SK-N-SH treated with all-trans-retinoic acid at 6 μM for 48 hours (cell line): ENCODE measurements at regions not wholly inside any gene's neighbourhood (a gene's known extent, or its start where the extent isn't known, plus 50 kb on each side); places are given as distances from the start of the nearest gene placed in this dataset.

Experiments used
- ATAC-seq: fragments of 200-7000 bp; cut with Tn5 transposase; 3 replicates; pipeline ENCODE4 v1.9.1; 2020; ENCODE audit warnings: mild to moderate bottlenecking, moderate library complexity
- ARNTL ChIP-seq: fragments of 450-650 bp; formaldehyde crosslinking; IDR thresholded peaks from 2 replicates; pipeline ENCODE4 v1.5.0; 2020; ENCODE audit warnings: low read depth, mild to moderate bottlenecking, moderate library complexity, borderline replicate concordance
- BACH2 ChIP-seq: fragments of 250-450 bp; sonication (Bioruptor Pico); IDR thresholded peaks from 2 replicates; pipeline ENCODE4 v1.9.0; 2021; ENCODE audit warnings: mild to moderate bottlenecking, borderline replicate concordance
- CSDC2 ChIP-seq: fragments of 250-450 bp; sonication (Bioruptor Pico); IDR thresholded peaks from 2 replicates; pipeline ENCODE4 v1.5.0; 2020; ENCODE audit warnings: mild to moderate bottlenecking, moderate library complexity
- ESRRG ChIP-seq: fragments of 250-450 bp; sonication (Bioruptor Pico); IDR thresholded peaks from 2 replicates; pipeline ENCODE4 v1.6.1; 2021; ENCODE audit warnings: mild to moderate bottlenecking
- GLIS3 ChIP-seq: fragments of 250-450 bp; sonication (Bioruptor Pico); IDR thresholded peaks from 2 replicates; pipeline ENCODE4 v1.5.0; 2020; ENCODE audit warnings: mild to moderate bottlenecking, moderate library complexity
- OSR1 ChIP-seq: fragments of 250-450 bp; sonication (Bioruptor Pico); IDR thresholded peaks from 2 replicates; pipeline ENCODE4 v1.8.0; 2022; ENCODE audit warnings: moderate library complexity, mild to moderate bottlenecking, inconsistent platforms
- PPARA ChIP-seq: fragments of 250-450 bp; sonication (Bioruptor Pico); IDR thresholded peaks from 2 replicates; pipeline ENCODE4 v1.5.0; 2020; ENCODE audit warnings: mild to moderate bottlenecking, borderline replicate concordance
- RARB ChIP-seq: fragments of 250-450 bp; sonication (Bioruptor Pico); IDR thresholded peaks from 2 replicates; pipeline ENCODE4 v1.8.0; 2021; ENCODE audit warnings: mild to moderate bottlenecking, moderate library complexity
- SNAI2 ChIP-seq: fragments of 250-450 bp; sonication (Bioruptor Pico); IDR thresholded peaks from 2 replicates; pipeline ENCODE4 v1.5.0; 2020; ENCODE audit warnings: mild to moderate bottlenecking, moderate library complexity
- TCF4 ChIP-seq: fragments of 250-450 bp; sonication (Bioruptor Pico); IDR thresholded peaks from 2 replicates; pipeline ENCODE4 v1.8.0; 2021; ENCODE audit warnings: mild to moderate bottlenecking, moderate library complexity, borderline replicate concordance
- TOX ChIP-seq: fragments of 250-450 bp; sonication (Bioruptor Pico); IDR thresholded peaks from 2 replicates; pipeline ENCODE4 v1.8.0; 2021; ENCODE audit warnings: mild to moderate bottlenecking, moderate library complexity, borderline replicate concordance
- ZFP3 ChIP-seq: fragments of 250-450 bp; sonication (Bioruptor Pico); IDR thresholded peaks from 2 replicates; pipeline ENCODE4 v1.5.0; 2020; ENCODE audit warnings: mild to moderate bottlenecking, moderate library complexity
- ZFP30 ChIP-seq: fragments of 450-650 bp; formaldehyde crosslinking; IDR thresholded peaks from 2 replicates; pipeline ENCODE4 v1.5.0; 2022; ENCODE audit warnings: mild to moderate bottlenecking, moderate library complexity
- ZNF565 ChIP-seq: fragments of 450-650 bp; formaldehyde crosslinking; conservative IDR thresholded peaks from 2 replicates; pipeline ENCODE4 v1.5.0; 2020; ENCODE audit warnings: low read depth, mild to moderate bottlenecking, moderate library complexity
- ZNF70 ChIP-seq: fragments of 450-650 bp; formaldehyde crosslinking; IDR thresholded peaks from 2 replicates; pipeline ENCODE4 v1.5.0; 2020; ENCODE audit warnings: mild to moderate bottlenecking, moderate library complexity
- ZNF8 ChIP-seq: fragments of 450-650 bp; formaldehyde crosslinking; IDR thresholded peaks from 2 replicates; pipeline ENCODE4 v1.5.0; 2020; ENCODE audit warnings: mild to moderate bottlenecking, moderate library complexity
- TF ChIP-seq, protein P1 (sequence below): fragments of 250-450 bp; sonication (Bioruptor Pico); IDR thresholded peaks from 2 replicates; pipeline ENCODE4 v1.5.1; 2020; ENCODE audit warnings: low read depth, mild to moderate bottlenecking, moderate library complexity
- TF ChIP-seq, protein P2 (sequence below): fragments of 250-450 bp; sonication (Bioruptor Pico); IDR thresholded peaks from 2 replicates; pipeline ENCODE4 v1.8.0; 2021; ENCODE audit warnings: low read depth, mild to moderate bottlenecking, moderate library complexity, borderline replicate concordance
- TF ChIP-seq, protein P3 (sequence below): fragments of 250-450 bp; sonication (Bioruptor Pico); IDR thresholded peaks from 2 replicates; pipeline ENCODE4 v1.5.0; 2020; ENCODE audit warnings: mild to moderate bottlenecking, moderate library complexity
- TF ChIP-seq, protein P4 (sequence below): fragments of 250-450 bp; sonication (Bioruptor Pico); IDR thresholded peaks from 2 replicates; pipeline ENCODE4 v1.8.0; 2020; ENCODE audit warnings: mild to moderate bottlenecking, moderate library complexity, borderline replicate concordance

DNA sequence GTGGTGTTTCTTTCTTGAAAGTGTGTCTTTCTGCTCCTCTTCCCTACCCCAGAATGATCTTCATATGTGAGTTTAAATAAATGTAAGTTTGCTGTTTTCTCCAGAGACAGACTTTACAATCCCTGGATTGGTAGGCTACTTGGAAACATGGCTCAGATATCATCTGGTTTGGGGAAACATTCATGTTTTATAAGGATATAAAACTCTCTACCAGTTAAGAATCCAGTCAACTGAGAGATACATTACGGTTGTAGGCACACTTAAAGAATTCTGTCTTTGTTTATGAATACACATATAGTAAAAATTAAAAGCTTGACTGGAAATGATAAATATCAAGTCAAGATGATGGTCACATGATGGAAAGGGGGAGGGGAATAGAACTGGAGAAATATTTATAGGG lies 739.3 kb downstream of the SLC4A3 start (continued):
- TF ChIP-seq ZFP30 (CRISPR knock-in tag) (no peak), OSR1 (CRISPR knock-in tag) (no peak), ZNF8 (CRISPR knock-in tag) (no peak), RARB (no peak), GLIS3 (CRISPR knock-in tag) (no peak), ESRRG (no peak), CSDC2 (CRISPR knock-in tag) (no peak)
- TF ChIP-seq, protein P1, sequence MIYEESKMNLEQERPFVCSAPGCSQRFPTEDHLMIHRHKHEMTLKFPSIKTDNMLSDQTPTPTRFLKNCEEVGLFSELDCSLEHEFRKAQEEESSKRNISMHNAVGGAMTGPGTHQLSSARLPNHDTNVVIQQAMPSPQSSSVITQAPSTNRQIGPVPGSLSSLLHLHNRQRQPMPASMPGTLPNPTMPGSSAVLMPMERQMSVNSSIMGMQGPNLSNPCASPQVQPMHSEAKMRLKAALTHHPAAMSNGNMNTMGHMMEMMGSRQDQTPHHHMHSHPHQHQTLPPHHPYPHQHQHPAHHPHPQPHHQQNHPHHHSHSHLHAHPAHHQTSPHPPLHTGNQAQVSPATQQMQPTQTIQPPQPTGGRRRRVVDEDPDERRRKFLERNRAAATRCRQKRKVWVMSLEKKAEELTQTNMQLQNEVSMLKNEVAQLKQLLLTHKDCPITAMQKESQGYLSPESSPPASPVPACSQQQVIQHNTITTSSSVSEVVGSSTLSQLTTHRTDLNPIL (CRISPR knock-in tag) = no peak
- TF ChIP-seq, protein P2, sequence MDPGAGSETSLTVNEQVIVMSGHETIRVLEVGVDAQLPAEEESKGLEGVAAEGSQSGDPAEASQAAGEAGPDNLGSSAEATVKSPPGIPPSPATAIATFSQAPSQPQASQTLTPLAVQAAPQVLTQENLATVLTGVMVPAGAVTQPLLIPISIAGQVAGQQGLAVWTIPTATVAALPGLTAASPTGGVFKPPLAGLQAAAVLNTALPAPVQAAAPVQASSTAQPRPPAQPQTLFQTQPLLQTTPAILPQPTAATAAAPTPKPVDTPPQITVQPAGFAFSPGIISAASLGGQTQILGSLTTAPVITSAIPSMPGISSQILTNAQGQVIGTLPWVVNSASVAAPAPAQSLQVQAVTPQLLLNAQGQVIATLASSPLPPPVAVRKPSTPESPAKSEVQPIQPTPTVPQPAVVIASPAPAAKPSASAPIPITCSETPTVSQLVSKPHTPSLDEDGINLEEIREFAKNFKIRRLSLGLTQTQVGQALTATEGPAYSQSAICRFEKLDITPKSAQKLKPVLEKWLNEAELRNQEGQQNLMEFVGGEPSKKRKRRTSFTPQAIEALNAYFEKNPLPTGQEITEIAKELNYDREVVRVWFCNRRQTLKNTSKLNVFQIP (CRISPR knock-in tag) = no peak
- TF ChIP-seq, all 23 proteins: peak for 0

DNA sequence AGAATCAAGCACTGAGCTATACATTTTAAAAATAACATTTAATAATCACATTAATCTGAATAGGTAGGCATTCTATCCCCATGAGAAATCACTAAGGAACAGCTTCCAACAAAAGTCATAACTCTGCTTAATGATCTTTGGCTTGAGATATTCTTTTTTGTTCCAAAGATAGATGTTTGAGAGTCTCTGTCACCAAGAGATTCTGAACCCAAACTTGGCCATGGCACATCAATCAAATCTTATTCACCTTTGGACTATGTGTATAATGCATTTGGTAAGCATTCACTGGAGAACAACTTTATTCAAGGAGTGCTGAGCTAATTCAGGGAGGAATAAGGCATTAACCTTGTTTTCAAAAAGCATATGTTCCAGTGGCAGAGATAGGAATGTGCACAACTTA lies 743.3 kb downstream of the SLC4A3 start:
- peak; percentile 12; the same call in 1 of the 3 replicates for ATAC-seq
- TF ChIP-seq, protein P1 (CRISPR knock-in tag) = no peak
- TF ChIP-seq ZNF70 = no peak
- TF ChIP-seq CSDC2 (CRISPR knock-in tag) = no peak
- no peak for TF ChIP-seq PPARA (CRISPR knock-in tag)
- TF ChIP-seq ZNF8 (CRISPR knock-in tag) = no peak
- TF ChIP-seq, protein P3, sequence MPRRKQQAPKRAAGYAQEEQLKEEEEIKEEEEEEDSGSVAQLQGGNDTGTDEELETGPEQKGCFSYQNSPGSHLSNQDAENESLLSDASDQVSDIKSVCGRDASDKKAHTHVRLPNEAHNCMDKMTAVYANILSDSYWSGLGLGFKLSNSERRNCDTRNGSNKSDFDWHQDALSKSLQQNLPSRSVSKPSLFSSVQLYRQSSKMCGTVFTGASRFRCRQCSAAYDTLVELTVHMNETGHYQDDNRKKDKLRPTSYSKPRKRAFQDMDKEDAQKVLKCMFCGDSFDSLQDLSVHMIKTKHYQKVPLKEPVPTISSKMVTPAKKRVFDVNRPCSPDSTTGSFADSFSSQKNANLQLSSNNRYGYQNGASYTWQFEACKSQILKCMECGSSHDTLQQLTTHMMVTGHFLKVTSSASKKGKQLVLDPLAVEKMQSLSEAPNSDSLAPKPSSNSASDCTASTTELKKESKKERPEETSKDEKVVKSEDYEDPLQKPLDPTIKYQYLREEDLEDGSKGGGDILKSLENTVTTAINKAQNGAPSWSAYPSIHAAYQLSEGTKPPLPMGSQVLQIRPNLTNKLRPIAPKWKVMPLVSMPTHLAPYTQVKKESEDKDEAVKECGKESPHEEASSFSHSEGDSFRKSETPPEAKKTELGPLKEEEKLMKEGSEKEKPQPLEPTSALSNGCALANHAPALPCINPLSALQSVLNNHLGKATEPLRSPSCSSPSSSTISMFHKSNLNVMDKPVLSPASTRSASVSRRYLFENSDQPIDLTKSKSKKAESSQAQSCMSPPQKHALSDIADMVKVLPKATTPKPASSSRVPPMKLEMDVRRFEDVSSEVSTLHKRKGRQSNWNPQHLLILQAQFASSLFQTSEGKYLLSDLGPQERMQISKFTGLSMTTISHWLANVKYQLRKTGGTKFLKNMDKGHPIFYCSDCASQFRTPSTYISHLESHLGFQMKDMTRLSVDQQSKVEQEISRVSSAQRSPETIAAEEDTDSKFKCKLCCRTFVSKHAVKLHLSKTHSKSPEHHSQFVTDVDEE (CRISPR knock-in tag) = no peak
- TF ChIP-seq, protein P2 (CRISPR knock-in tag) = no peak
- TF ChIP-seq BACH2 = no peak
- no peak for TF ChIP-seq RARB
- TF ChIP-seq TOX (CRISPR knock-in tag) = no peak
- TF ChIP-seq ESRRG = no peak

DNA sequence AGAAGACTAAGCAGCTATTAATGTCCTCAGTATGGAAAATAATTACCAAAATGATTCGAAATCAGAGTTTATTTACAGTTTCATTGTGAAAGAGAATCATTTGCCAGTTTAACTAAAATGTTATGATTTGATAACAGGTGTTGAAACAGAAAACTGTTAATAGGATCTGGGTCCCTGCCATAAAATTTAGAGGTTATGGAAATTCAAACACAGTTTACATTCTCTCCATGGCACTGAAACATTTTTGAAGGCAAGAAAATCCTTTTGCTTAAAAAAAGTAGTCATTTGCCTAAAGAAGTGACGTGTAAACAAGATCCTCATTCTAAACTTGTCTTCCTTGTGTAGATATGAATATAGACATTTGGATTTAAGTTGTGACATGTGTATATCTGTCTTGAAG lies 743.8 kb downstream of the SLC4A3 start:
- ATAC-seq = no peak
- TF ChIP-seq TOX (CRISPR knock-in tag) (no peak), ZNF565 (CRISPR knock-in tag) (no peak), RARB (no peak), TCF4 (CRISPR knock-in tag) (no peak), BACH2 (no peak), ESRRG (no peak), SNAI2 (CRISPR knock-in tag) (no peak), CSDC2 (CRISPR knock-in tag) (no peak), ZFP3 (CRISPR knock-in tag) (no peak), ARNTL (CRISPR knock-in tag) (no peak), PPARA (CRISPR knock-in tag) (no peak), ZNF8 (CRISPR knock-in tag) (no peak)
- TF ChIP-seq, protein P1 (CRISPR knock-in tag) = no peak
- TF ChIP-seq, protein P4, sequence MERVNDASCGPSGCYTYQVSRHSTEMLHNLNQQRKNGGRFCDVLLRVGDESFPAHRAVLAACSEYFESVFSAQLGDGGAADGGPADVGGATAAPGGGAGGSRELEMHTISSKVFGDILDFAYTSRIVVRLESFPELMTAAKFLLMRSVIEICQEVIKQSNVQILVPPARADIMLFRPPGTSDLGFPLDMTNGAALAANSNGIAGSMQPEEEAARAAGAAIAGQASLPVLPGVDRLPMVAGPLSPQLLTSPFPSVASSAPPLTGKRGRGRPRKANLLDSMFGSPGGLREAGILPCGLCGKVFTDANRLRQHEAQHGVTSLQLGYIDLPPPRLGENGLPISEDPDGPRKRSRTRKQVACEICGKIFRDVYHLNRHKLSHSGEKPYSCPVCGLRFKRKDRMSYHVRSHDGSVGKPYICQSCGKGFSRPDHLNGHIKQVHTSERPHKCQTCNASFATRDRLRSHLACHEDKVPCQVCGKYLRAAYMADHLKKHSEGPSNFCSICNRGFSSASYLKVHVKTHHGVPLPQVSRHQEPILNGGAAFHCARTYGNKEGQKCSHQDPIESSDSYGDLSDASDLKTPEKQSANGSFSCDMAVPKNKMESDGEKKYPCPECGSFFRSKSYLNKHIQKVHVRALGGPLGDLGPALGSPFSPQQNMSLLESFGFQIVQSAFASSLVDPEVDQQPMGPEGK (CRISPR knock-in tag) = no peak
